K562 (cell line): ENCODE measurements at regions not wholly inside any gene's neighbourhood (a gene's known extent, or its start where the extent isn't known, plus 50 kb on each side); places are given as distances from the start of the nearest gene placed in this dataset.
A peak's percentile ranks its signal among the peaks of the same experiment; 100 is the strongest.

ENCODE experiments used
- BRD9 ChIP-seq: fragments of 450-650 bp; IDR thresholded peaks from 2 replicates; pipeline ENCODE4 v1.6.1; 2018; ENCODE audit warnings: low read depth; ENCODE audit not compliant: partially characterized antibody
- CBX8 ChIP-seq: fragments of 200-600 bp; sonication (generic); IDR thresholded peaks from 2 replicates; pipeline ENCODE4 v1.6.1; 2012; ENCODE audit warnings: borderline replicate concordance, mixed run types, low read depth, mild to moderate bottlenecking, moderate library complexity, mixed read lengths, low read length, control low read depth, inconsistent platforms; ENCODE audit not compliant: poor library complexity, severe bottlenecking; ENCODE audit errors: extremely low read depth
- DLX4 ChIP-seq: fragments of 250-450 bp; sonication (Bioruptor Pico); IDR thresholded peaks from 2 replicates; pipeline ENCODE4 v1.6.1; 2021; ENCODE audit warnings: mild to moderate bottlenecking
- DPF2 ChIP-seq: fragments of 450-650 bp; IDR thresholded peaks from 2 replicates; pipeline ENCODE4 v1.6.1; 2016
- HNRNPH1 ChIP-seq: fragments of 200-400 bp; formaldehyde crosslinking; optimal IDR thresholded peaks from 2 replicates; pipeline ENCODE3; 2017; ENCODE audit warnings: low read depth, mild to moderate bottlenecking, low read length, moderate library complexity
- LEF1 ChIP-seq: fragments of 450-650 bp; IDR thresholded peaks from 2 replicates; pipeline ENCODE4 v1.6.1; 2016; ENCODE audit warnings: mild to moderate bottlenecking
- MLLT1 ChIP-seq, 2 experiments: fragments of 450-650 bp; IDR thresholded peaks; 2 replicates each; pipeline ENCODE4 v1.6.1; 2016
- NFE2 ChIP-seq: IDR thresholded peaks from 2 replicates; pipeline ENCODE4 v1.6.1; 2014; ENCODE audit warnings: antibody characterized with exemption, low read depth
- NKRF ChIP-seq: fragments of 450-650 bp; IDR thresholded peaks from 2 replicates; pipeline ENCODE4 v1.6.1; 2016; ENCODE audit warnings: borderline replicate concordance
- NR4A1 ChIP-seq, 2 experiments: fragments of 250-450 bp in 1 of 2; fragments of 450-650 bp in 1 of 2; sonication (Bioruptor Pico) in 1 of 2; IDR thresholded peaks; 2 replicates each; pipeline versions ENCODE4 v1.4.0 to v1.6.1; 2016 to 2020; ENCODE audit warnings: mild to moderate bottlenecking in 2 of 2, missing compliant biosample characterization in 1 of 2, missing genetic modification characterization in 1 of 2, moderate library complexity in 1 of 2
- POLR2A ChIP-seq: fragments of 450-650 bp; conservative IDR thresholded peaks from 2 replicates; pipeline ENCODE4 v1.6.1; 2016
- SMARCE1 ChIP-seq: fragments of 450-650 bp; IDR thresholded peaks from 2 replicates; pipeline ENCODE4 v1.7.1; 2016; ENCODE audit warnings: mild to moderate bottlenecking
- SUPT5H ChIP-seq: fragments of 450-650 bp; IDR thresholded peaks from 2 replicates; pipeline ENCODE4 v1.6.1; 2016
- ZBTB1 ChIP-seq: sonication (generic); formaldehyde crosslinking; IDR thresholded peaks from 2 replicates; pipeline ENCODE4 v1.8.1; 2023; ENCODE audit warnings: missing genetic modification reagents, low read depth, mild to moderate bottlenecking, borderline replicate concordance
- ZC3H11A ChIP-seq: IDR thresholded peaks from 2 replicates; pipeline ENCODE4 v1.6.1; 2012; ENCODE audit warnings: low read depth, low read length, improper control_type of control experiment
- ZNF239 ChIP-seq: fragments of 250-450 bp; sonication (Bioruptor Pico); IDR thresholded peaks from 2 replicates; pipeline ENCODE4 v1.4.0; 2020; ENCODE audit warnings: mild to moderate bottlenecking
- ZNF277 ChIP-seq: fragments of 250-450 bp; sonication (Bioruptor Pico); IDR thresholded peaks from 2 replicates; pipeline ENCODE4 v1.8.0; 2022; ENCODE audit warnings: inconsistent platforms, mild to moderate bottlenecking, moderate library complexity, borderline replicate concordance
- ZNF609 ChIP-seq: sonication (generic); formaldehyde crosslinking; IDR thresholded peaks from 2 replicates; pipeline ENCODE4 v1.8.1; 2023; ENCODE audit warnings: missing genetic modification reagents, mild to moderate bottlenecking, borderline replicate concordance

GRCh38 chr17:33474789-33475188 lies 181.7 kb upstream of the ASIC2 start (continued):
- no peak for TF ChIP-seq DLX4 (CRISPR knock-in tag)
- peak in 1 of 2 experiments; percentile 52; a peak in 1 of 4 replicates for TF ChIP-seq MLLT1 (IDR thresholded peaks at IDR 0.05)
- TF ChIP-seq DPF2, result peak; percentile 63
- peak; percentile 67 for TF ChIP-seq LEF1
- TF ChIP-seq HNRNPH1, result no peak
- no peak for TF ChIP-seq ZC3H11A
- 0 out of 2 replicates have a peak, but pooled peaks have one; percentile 21 for TF ChIP-seq POLR2A
- no peak for TF ChIP-seq SUPT5H
- TF ChIP-seq ZNF609 (CRISPR knock-in tag), result no peak
- TF ChIP-seq ZNF239 (CRISPR knock-in tag), result no peak
- TF ChIP-seq NKRF, result no peak
- TF ChIP-seq ZNF277, result no peak
- no peak for TF ChIP-seq NR4A1 (CRISPR knock-in tag; IDR thresholded peaks at IDR 0.05)
- TF ChIP-seq NR4A1 (tag; IDR thresholded peaks at IDR 0.05), result peak; percentile 66; the same call in 1 of the 2 replicates
- TF ChIP-seq BRD9, result peak; percentile 51
- peak; percentile 41; the same call in 1 of the 2 replicates for TF ChIP-seq SMARCE1
- no peak for TF ChIP-seq ZBTB1 (CRISPR knock-in tag)
- no peak for TF ChIP-seq CBX8
- TF ChIP-seq NFE2, result no peak
